Endothelial cell of umbilical vein (primary cell): ENCODE measurements at regions not wholly inside any gene's neighbourhood (a gene's known extent, or its start where the extent isn't known, plus 50 kb on each side); places are given as distances from the start of the nearest gene placed in this dataset.

Experiments
- BruUV-seq: library from RNA; stranded (reverse); fragments of 400-500 nt; replicated peaks from 2 replicates; lab custom pipeline; 2021; lab: Mats Ljungman, UMichigan
- CTCF ChIA-PET: fragments of 300-600, 350-600 bp; sonication (Branson Sonifier 250); formaldehyde crosslinking; loops from one replicate; lab custom pipeline; 2021; ENCODE audit warnings: antibody characterized with exemption, inconsistent platforms; lab: Charles Lee
- POLR2A ChIA-PET: fragments of 300-600, 350-600 bp; sonication (Branson Sonifier 250); formaldehyde crosslinking; loops from one replicate; lab custom pipeline; 2021; ENCODE audit warnings: antibody characterized with exemption, inconsistent platforms; lab: Charles Lee
- DNase-seq: peaks from one replicate; pipeline ENCODE4 v3.0.0-alpha.2; 2011; ENCODE audit warnings: low read depth, low spot score
- FAIRE-seq: peaks from 2 replicates; lab custom pipeline; 2011; peaks lifted over from hg19 to GRCh38; lab: Jason Lieb, UNC
- H2AFZ ChIP-seq: 2 replicates; pipeline ENCODE4 v1.6.0; 2012; ENCODE audit warnings: low read depth, low read length, control low read depth, inconsistent platforms
- H3K27ac ChIP-seq: 2 replicates; pipeline ENCODE4 v1.5.1; 2011; ENCODE audit warnings: low read depth, mild to moderate bottlenecking, control low read depth, low read length, moderate library complexity; ENCODE audit not compliant: insufficient read depth
- H3K27me3 ChIP-seq, 2 experiments: 2 replicates each; pipeline versions ENCODE4 v1.6.0 to v1.6.1; 2011; ENCODE audit warnings: low read length in 2 of 2, mixed read lengths in 1 of 2; ENCODE audit not compliant: control insufficient read depth in 2 of 2, insufficient read depth in 2 of 2
- H3K36me3 ChIP-seq, 2 experiments: 2 replicates in 1 of 2; 3 replicates in 1 of 2; pipeline ENCODE4 v1.5.1; 2011; ENCODE audit warnings: low read length in 2 of 2, mild to moderate bottlenecking in 1 of 2, moderate library complexity in 1 of 2; ENCODE audit not compliant: control insufficient read depth in 2 of 2, insufficient read depth in 2 of 2; ENCODE audit errors: extremely low read depth in 1 of 2
- H3K4me1 ChIP-seq: 3 replicates; pipeline ENCODE4 v1.5.1; 2011; ENCODE audit warnings: mild to moderate bottlenecking, low read length; ENCODE audit not compliant: control insufficient read depth, insufficient read depth; ENCODE audit errors: extremely low read depth
- H3K4me2 ChIP-seq: 2 replicates; pipeline ENCODE4 v1.6.1; 2011; ENCODE audit warnings: low read length, control low read depth, mixed read lengths; ENCODE audit not compliant: insufficient read depth
- H3K4me3 ChIP-seq, 3 experiments: fragments of 200-600 bp in 1 of 3; sonication (generic), shearing (Covaris generic) in 1 of 3; replicated peaks in 1 of 3; 2 replicates each; pipeline ENCODE4 v1.5.1; 2011 to 2016; ENCODE audit warnings: control low read depth in 3 of 3, low read length in 3 of 3, mild to moderate bottlenecking in 2 of 3, inconsistent platforms in 1 of 3, low read depth in 1 of 3, moderate library complexity in 1 of 3; ENCODE audit not compliant: insufficient read depth in 1 of 3
- H3K79me2 ChIP-seq: 2 replicates; pipeline ENCODE4 v1.6.0; 2012; ENCODE audit warnings: low read length, inconsistent platforms; ENCODE audit not compliant: control insufficient read depth, insufficient read depth
- H3K9ac ChIP-seq: replicated peaks from 2 replicates; pipeline ENCODE3; 2011; ENCODE audit warnings: low read length, control low read depth; ENCODE audit not compliant: insufficient read depth; ENCODE audit errors: extremely low read depth
- H3K9me1 ChIP-seq: replicated peaks from 3 replicates; pipeline ENCODE4 v1.6.0; 2011; ENCODE audit warnings: mild to moderate bottlenecking, low read length; ENCODE audit not compliant: control insufficient read depth, insufficient read depth; ENCODE audit errors: extremely low read depth
- H3K9me3 ChIP-seq: replicated peaks from 2 replicates; pipeline ENCODE4 v1.5.1; 2012; ENCODE audit warnings: low read length, inconsistent platforms; ENCODE audit not compliant: control insufficient read depth, insufficient read depth
- H4K20me1 ChIP-seq: replicated peaks from 2 replicates; pipeline ENCODE3; 2011; ENCODE audit warnings: mild to moderate bottlenecking, low read length; ENCODE audit not compliant: control insufficient read depth, insufficient read depth; ENCODE audit errors: extremely low read depth
- EZH2 ChIP-seq: IDR thresholded peaks from 2 replicates; pipeline ENCODE4 v1.6.1; 2012; ENCODE audit warnings: borderline replicate concordance, low read depth, mild to moderate bottlenecking, moderate library complexity, low read length, inconsistent platforms; ENCODE audit not compliant: severe bottlenecking
- JUN ChIP-seq: IDR thresholded peaks from 2 replicates; pipeline ENCODE4 v1.6.1; 2011; ENCODE audit warnings: borderline replicate concordance, low read depth; ENCODE audit not compliant: insufficient read length, insufficient read depth
- MYC ChIP-seq: IDR thresholded peaks from one replicate; pipeline ENCODE4 v1.6.1; 2011; ENCODE audit warnings: mild to moderate bottlenecking, low read depth, low read length
- POLR2A ChIP-seq: IDR thresholded peaks from 2 replicates; pipeline ENCODE4 v1.6.1; 2012; ENCODE audit warnings: low read depth, mild to moderate bottlenecking, control low read depth, low read length
- POLR2AphosphoS5 ChIP-seq: IDR thresholded peaks from 2 replicates; pipeline ENCODE4 v1.6.1; 2012; ENCODE audit warnings: low read depth, mild to moderate bottlenecking, control low read depth, low read length, moderate library complexity; ENCODE audit not compliant: insufficient read depth
- dilution Hi-C: fragments of 300-500 bp; cut with MboI; formaldehyde crosslinking; loops from one replicate; pipeline ENCODE4 v1.15.0; 2019; ENCODE audit warnings: low sequenced_read_pairs; ENCODE audit not compliant: extremely low pct_ligation_motif_present
- intact Hi-C: fragments of 100-400 bp; cut with micrococcal nuclease; formaldehyde crosslinking; loops from one replicate; pipeline ENCODE4 v1.10.0; 2022

GRCh38 chr11:134573857-134574256, 161.8 kb upstream of the B3GAT1 start:
- ChIA-PET POLR2A (no interaction called here), CTCF (no interaction called here)
- Histone ChIP-seq H3K27me3 (no peaks in the 10 kb centered on the region), H4K20me1 (no peaks in the 10 kb centered on the region), H3K4me2 (no peak overlapping the region), H3K9me1 (no peaks in the 10 kb centered on the region), H3K4me1 (no peaks in the 10 kb centered on the region), H3K79me2 (no peaks in the 10 kb centered on the region), H2AFZ (no peak overlapping the region), H3K9ac (no peak overlapping the region), H3K27ac (no peak overlapping the region), H3K4me3 (no peak overlapping the region), H3K9me3 (no peaks in the 10 kb centered on the region), H3K36me3 (no peaks in the 10 kb centered on the region)
- FAIRE-seq, result no peak
- TF ChIP-seq POLR2AphosphoS5 (no peak), POLR2A (no peak), JUN (no peak), MYC (no peak)
- no TSS peak for BruUV-seq
- no peak for DNase-seq
- intact Hi-C loops (no loop called here), dilution Hi-C loops (no loop called here)

- Histone ChIP-seq H3K27ac (no peak overlapping the region), H2AFZ (no peak overlapping the region), H3K79me2 (no peaks in the 10 kb centered on the region), H3K4me3 (no peak overlapping the region), H4K20me1 (no peaks in the 10 kb centered on the region), H3K9ac (no peak overlapping the region), H3K9me1 (no peaks in the 10 kb centered on the region), H3K27me3 (no peaks in the 10 kb centered on the region), H3K4me2 (no peak overlapping the region), H3K9me3 (no peaks in the 10 kb centered on the region), H3K36me3 (no peaks in the 10 kb centered on the region), H3K4me1 (no peaks in the 10 kb centered on the region)
- TF ChIP-seq POLR2A (no peak), EZH2 (no peak), MYC (no peak)
- intact Hi-C loops (no loop called here), dilution Hi-C loops (no loop called here)
- no TSS peak for BruUV-seq
- POLR2A ChIA-PET, result no interaction called here
- CTCF ChIA-PET, result no interaction called here
- DNase-seq (no peak), FAIRE-seq (no peak)
Measured at GRCh38 chr11:134572741-134573675, 161.0 kb upstream of the B3GAT1 start.
